B cell (primary cell): ENCODE measurements at regions not wholly inside any gene's neighbourhood (a gene's known extent, or its start where the extent isn't known, plus 50 kb on each side); places are given as distances from the start of the nearest gene placed in this dataset.

Source experiments
- ATAC-seq: fragments of 200-7000 bp; cut with Tn5 transposase; one replicate; pipeline ENCODE4 v1.10.0; 2021; ENCODE audit warnings: low read depth, mild to moderate bottlenecking, moderate number of reproducible peaks, moderate library complexity
- CTCF ChIA-PET: fragments of 350-600 bp; sonication (Branson Sonifier 250); formaldehyde crosslinking; loops from one replicate; lab custom pipeline; 2021; ENCODE audit warnings: antibody characterized with exemption, inconsistent platforms; lab: Charles Lee
- POLR2A ChIA-PET: fragments of 350-600 bp; sonication (Branson Sonifier 250); formaldehyde crosslinking; loops from one replicate; lab custom pipeline; 2021; ENCODE audit warnings: antibody characterized with exemption; lab: Charles Lee
- DNase-seq: peaks from one replicate; pipeline ENCODE4 v3.0.0; 2013
- H2AFZ ChIP-seq: 2 replicates; pipeline ENCODE4 v1.6.1; 2012; ENCODE audit warnings: mild to moderate bottlenecking, low read depth, low read length; ENCODE audit not compliant: insufficient read depth, poor library complexity, severe bottlenecking
- H3K27ac ChIP-seq, 2 donors: 1 replicate in 1 of 2; 2 replicates in 1 of 2; pipeline ENCODE4 v1.5.1; 2012 to 2013; ENCODE audit warnings: low read length in 2 of 2, mild to moderate bottlenecking in 2 of 2, moderate library complexity in 1 of 2
- H3K27me3 ChIP-seq, 4 experiments: fragments of 200-600 bp in 1 of 4; sonication (generic) in 1 of 4; replicated peaks in 1 of 4; 1 replicate in 2 of 4; 2 replicates in 2 of 4; pipeline versions ENCODE4 v1.6.1 to v1.7.0; 2013 to 2016; ENCODE audit warnings: low read length in 3 of 4, mild to moderate bottlenecking in 2 of 4, mixed read lengths in 1 of 4, moderate library complexity in 1 of 4; ENCODE audit not compliant: insufficient read depth in 4 of 4, control insufficient read depth in 3 of 4; ENCODE audit errors: control extremely low read depth in 1 of 4
- H3K36me3 ChIP-seq, 2 experiments: replicated peaks in 1 of 2; 1 replicate in 1 of 2; 2 replicates in 1 of 2; pipeline versions ENCODE4 v1.6.1 to v1.7.1; 2013; ENCODE audit warnings: low read length in 1 of 2; ENCODE audit not compliant: insufficient read depth in 2 of 2, control insufficient read depth in 1 of 2; ENCODE audit errors: control extremely low read depth in 1 of 2, extremely low read depth in 1 of 2
- H3K4me1 ChIP-seq, 2 donors: fragments of 200-600 bp in 1 of 2; sonication (generic) in 1 of 2; 1 replicate in 1 of 2; 2 replicates in 1 of 2; pipeline versions ENCODE4 v1.5.1 to v1.6.1; 2013 to 2017; ENCODE audit warnings: low read length in 2 of 2; ENCODE audit not compliant: control insufficient read depth in 2 of 2, insufficient read depth in 2 of 2
- H3K4me2 ChIP-seq: replicated peaks from 2 replicates; pipeline ENCODE3; 2012; ENCODE audit warnings: mild to moderate bottlenecking, low read depth, low read length; ENCODE audit not compliant: poor library complexity, severe bottlenecking
- H3K4me3 ChIP-seq, 5 experiments: fragments of 200-600 bp in 1 of 5; sonication (generic) in 1 of 5; 1 replicate in 3 of 5; 2 replicates in 2 of 5; pipeline versions ENCODE4 v1.5.1 to v1.7.0; 2011 to 2016; ENCODE audit warnings: low read length in 4 of 5, mild to moderate bottlenecking in 4 of 5, low read depth in 2 of 5, control low read depth in 1 of 5, moderate library complexity in 1 of 5; ENCODE audit not compliant: insufficient read depth in 1 of 5; ENCODE audit errors: control extremely low read depth in 1 of 5, extremely low read depth in 1 of 5
- H3K79me2 ChIP-seq: fragments of 200-600 bp; sonication (generic); one replicate; pipeline ENCODE4 v1.6.0; 2016; ENCODE audit warnings: low read length; ENCODE audit not compliant: control insufficient read depth, insufficient read depth
- H3K9ac ChIP-seq: fragments of 200-600 bp; sonication (generic); 2 replicates; pipeline ENCODE4 v1.6.1; 2017; ENCODE audit warnings: mild to moderate bottlenecking, low read length, moderate library complexity
- H3K9me3 ChIP-seq, 3 donors: one replicate each; pipeline versions ENCODE4 v1.6.1 to v1.7.1; 2013; ENCODE audit warnings: low read length in 2 of 3; ENCODE audit not compliant: control insufficient read depth in 2 of 3, insufficient read depth in 1 of 3; ENCODE audit errors: control extremely low read depth in 1 of 3
- H4K20me1 ChIP-seq: 2 replicates; pipeline ENCODE4 v1.6.0; 2012; ENCODE audit warnings: mild to moderate bottlenecking, low read length; ENCODE audit not compliant: insufficient read depth, control insufficient read depth, poor library complexity, severe bottlenecking
- H3K27ac Mint-ChIP-seq: one replicate; pipeline ENCODE4 v1.8.0; 2021; ENCODE audit warnings: mixed read lengths
- H3K27me3 Mint-ChIP-seq: one replicate; pipeline ENCODE4 v1.8.0; 2021; ENCODE audit warnings: mixed read lengths
- H3K4me1 Mint-ChIP-seq: one replicate; pipeline ENCODE4 v1.8.0; 2021; ENCODE audit warnings: mixed read lengths
- H3K4me3 Mint-ChIP-seq: one replicate; pipeline ENCODE4 v1.8.0; 2021; ENCODE audit warnings: mixed read lengths
- H3K9me3 Mint-ChIP-seq: one replicate; pipeline ENCODE4 v1.8.0; 2022; ENCODE audit warnings: mixed read lengths; ENCODE audit not compliant: insufficient read depth
- CTCF ChIP-seq: fragments of 200-600 bp; IDR thresholded peaks from one replicate; pipeline ENCODE4 v1.8.0; 2022; ENCODE audit warnings: antibody characterized with exemption, mild to moderate bottlenecking
- EZH2 ChIP-seq: IDR thresholded peaks from 2 replicates; pipeline ENCODE4 v1.6.1; 2012; ENCODE audit warnings: borderline replicate concordance, low read depth, mild to moderate bottlenecking, moderate library complexity, low read length; ENCODE audit not compliant: insufficient read depth, poor library complexity, severe bottlenecking
- WGBS: methylation state at CpG from one replicate; pipeline ENCODE4 v1.1.5; 2013; ENCODE audit warnings: missing lambda C conversion rate; ENCODE audit not compliant: insufficient coverage; 5-methylcytosine and 5-hydroxymethylcytosine counted together
- intact Hi-C: fragments of 100-400 bp; cut with micrococcal nuclease; formaldehyde crosslinking; loops from one replicate; pipeline ENCODE4 v1.10.0; 2022

GRCh38 chr10:21061184-21061583 is 164.1 kb upstream of the NEBL start:
- WGBS = no CpG with 5 or more reads among the region's 2 CpGs
- Histone ChIP-seq H3K4me3 (no peak overlapping the region), H3K36me3 (no peaks in the 10 kb centered on the region), H3K4me1 (no peaks in the 10 kb centered on the region), H3K9me3 (peaks cover 0 to 7% (median 7%) of the 10 kb centered on the region in 3 donors), H3K27ac (no peak overlapping the region), H3K9ac (no peak overlapping the region), H3K79me2 (no peaks in the 10 kb centered on the region), H4K20me1 (no peaks in the 10 kb centered on the region), H3K4me2 (no peak overlapping the region), H2AFZ (no peak overlapping the region), H3K27me3 (no peaks in the 10 kb centered on the region)
- ChIA-PET CTCF (no interaction called here), POLR2A (no interaction called here)
- no peak for DNase-seq
- no peak overlapping the region for H3K27ac Mint-ChIP-seq
- TF ChIP-seq EZH2 = no peak
- TF ChIP-seq CTCF = no peak
- ATAC-seq = no peak
- H3K4me3 Mint-ChIP-seq = no peak overlapping the region
- H3K9me3 Mint-ChIP-seq = peaks cover 3% of the 10 kb centered on the region
- intact Hi-C loops = no loop called here
- no peaks in the 10 kb centered on the region for H3K4me1 Mint-ChIP-seq
- H3K27me3 Mint-ChIP-seq = peaks cover 4% of the 10 kb centered on the region

- no peaks in the 10 kb centered on the region for H3K4me1 Mint-ChIP-seq
- peaks cover 3% of the 10 kb centered on the region for H3K9me3 Mint-ChIP-seq
- no peaks in the 10 kb centered on the region for H3K27me3 ChIP-seq
- ATAC-seq = no peak
- no peaks in the 10 kb centered on the region for H3K79me2 ChIP-seq
- no peaks in the 10 kb centered on the region for H3K36me3 ChIP-seq
- no peak overlapping the region for H3K9ac ChIP-seq
- H3K27me3 Mint-ChIP-seq = peaks cover 4% of the 10 kb centered on the region
- H3K4me1 ChIP-seq = no peaks in the 10 kb centered on the region
- H3K27ac ChIP-seq = no peak overlapping the region
- H3K4me2 ChIP-seq = no peak overlapping the region
- intact Hi-C loops = no loop called here
- H3K4me3 Mint-ChIP-seq = no peak overlapping the region
- 92% methylated on average over 2 of the region's 4 CpGs for WGBS
- no peaks in the 10 kb centered on the region for H4K20me1 ChIP-seq
- no peak for TF ChIP-seq EZH2
- TF ChIP-seq CTCF = no peak
- no peak overlapping the region for H3K27ac Mint-ChIP-seq
- ChIA-PET POLR2A (no interaction called here), CTCF (no interaction called here)
- no peak for DNase-seq
- no peak overlapping the region for H2AFZ ChIP-seq
- no peak overlapping the region for H3K4me3 ChIP-seq
- H3K9me3 ChIP-seq = peaks cover 0 to 7% (median 7%) of the 10 kb centered on the region in 3 donors
Measured at GRCh38 chr10:21060626-21061025, 163.5 kb upstream of the NEBL start.
